ENCODE measurements at regions not wholly inside any gene's neighbourhood (a gene's known extent, or its start where the extent isn't known, plus 50 kb on each side); places are given as distances from the start of the nearest gene placed in this dataset.
"Not testable (repeated sequence)": the region's sequence is repeated elsewhere in the genome, so short reads cannot be mapped to it uniquely, and the experiment has no call there.

DNA sequence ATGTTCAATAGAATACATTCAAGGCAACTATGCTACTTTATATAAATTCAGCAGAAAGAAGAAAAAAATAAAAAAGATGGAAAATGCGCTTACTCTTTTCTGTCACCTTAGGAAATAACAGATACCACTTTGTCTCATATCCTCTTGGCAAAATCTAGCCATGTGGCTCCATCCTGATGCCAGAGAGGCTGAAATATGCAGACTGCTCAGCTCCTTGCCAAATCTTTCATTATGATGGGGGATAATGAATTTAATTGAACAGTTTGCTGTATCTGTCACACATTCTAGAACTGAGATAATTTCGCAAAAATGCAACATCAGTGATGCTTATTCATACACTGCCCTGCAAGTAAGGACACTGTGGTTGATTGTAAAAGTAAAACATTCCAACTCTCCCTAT lies 1081.5 kb downstream of the PLOD2 start:
- no peak overlapping the region for H3K9ac ChIP-seq (ENCODE audit: low read length in 2 of 2)
- no peaks in the 10 kb centered on the region for H3K36me3 ChIP-seq (ENCODE audit: control insufficient read depth in 2 of 2, insufficient read depth in 2 of 2, low read length in 2 of 2)
- no peak overlapping the region for H3K27ac ChIP-seq (ENCODE audit: low read length)
- H3K4me1 ChIP-seq (ENCODE audit: control insufficient read depth, insufficient read depth, low read length): no peaks in the 10 kb centered on the region
- H3K9me3 ChIP-seq (ENCODE audit: control insufficient read depth in 2 of 2, low read length in 2 of 2): no peaks in the 10 kb centered on the region
- no peak overlapping the region for H3K4me3 ChIP-seq (ENCODE audit: low read length in 2 of 2)
- no peaks in the 10 kb centered on the region for H3K27me3 ChIP-seq (ENCODE audit: control insufficient read depth in 1 of 2, insufficient read depth in 2 of 2, low read length in 2 of 2)

DNA sequence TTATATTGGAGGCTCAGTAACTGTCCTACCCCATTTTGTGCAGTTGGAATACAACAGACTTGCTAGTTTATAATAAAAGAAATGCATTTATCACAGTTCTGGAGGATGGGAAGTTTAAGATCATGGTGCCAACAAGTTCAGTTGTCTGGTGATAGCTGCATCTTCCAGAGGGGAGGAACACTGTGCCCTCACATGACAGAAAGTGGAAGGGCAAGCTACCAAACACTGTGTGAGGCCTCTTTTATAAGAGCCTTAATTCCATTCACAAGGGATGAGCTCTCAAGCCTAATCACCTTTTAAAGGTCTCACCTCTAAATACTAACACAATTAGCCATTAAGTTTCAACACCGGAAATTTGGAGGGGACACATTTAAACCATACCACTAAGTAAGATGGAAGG lies 1073.9 kb downstream of the PLOD2 start:
- H3K27ac ChIP-seq (ENCODE audit: low read length): no peak overlapping the region
- H3K36me3 ChIP-seq (ENCODE audit: control insufficient read depth in 2 of 2, insufficient read depth in 2 of 2, low read length in 2 of 2): no peaks in the 10 kb centered on the region
- H3K4me1 ChIP-seq (ENCODE audit: control insufficient read depth, insufficient read depth, low read length): no peaks in the 10 kb centered on the region
- no peaks in the 10 kb centered on the region for H3K9me3 ChIP-seq (ENCODE audit: control insufficient read depth in 2 of 2, low read length in 2 of 2)
- H3K27me3 ChIP-seq (ENCODE audit: control insufficient read depth in 1 of 2, insufficient read depth in 2 of 2, low read length in 2 of 2): no peaks in the 10 kb centered on the region
- H3K9ac ChIP-seq (ENCODE audit: low read length in 2 of 2): no peak overlapping the region
- H3K4me3 ChIP-seq (ENCODE audit: low read length in 2 of 2): no peak overlapping the region

DNA sequence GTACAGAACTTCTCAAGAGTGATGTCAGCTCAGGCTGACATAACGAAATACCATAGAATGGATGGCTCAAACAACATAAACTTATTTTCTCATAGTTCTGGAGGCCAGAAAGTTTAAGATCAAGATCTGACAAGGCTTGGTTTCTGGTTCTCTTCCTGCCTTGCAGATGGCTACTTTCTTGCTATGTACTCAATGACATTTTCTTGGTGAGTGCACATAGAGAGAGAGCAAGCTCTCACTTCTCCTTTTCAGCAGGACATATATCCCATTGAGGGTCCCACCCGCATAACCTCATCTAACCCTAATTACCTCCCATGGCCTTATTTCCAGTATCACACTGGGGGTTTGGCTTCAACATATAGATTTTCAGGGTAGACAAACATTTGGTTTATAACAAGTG lies 1072.1 kb downstream of the PLOD2 start:
- no peaks in the 10 kb centered on the region for H3K4me1 ChIP-seq (ENCODE audit: control insufficient read depth, insufficient read depth, low read length)
- no peak overlapping the region for H3K9ac ChIP-seq (ENCODE audit: low read length in 2 of 2)
- no peaks in the 10 kb centered on the region for H3K27me3 ChIP-seq (ENCODE audit: control insufficient read depth in 1 of 2, insufficient read depth in 2 of 2, low read length in 2 of 2)
- H3K9me3 ChIP-seq (ENCODE audit: control insufficient read depth in 2 of 2, low read length in 2 of 2): no peaks in the 10 kb centered on the region
- no peak overlapping the region for H3K27ac ChIP-seq (ENCODE audit: low read length)
- no peaks in the 10 kb centered on the region for H3K36me3 ChIP-seq (ENCODE audit: control insufficient read depth in 2 of 2, insufficient read depth in 2 of 2, low read length in 2 of 2)
- H3K4me3 ChIP-seq (ENCODE audit: low read length in 2 of 2): no peak overlapping the region

DNA sequence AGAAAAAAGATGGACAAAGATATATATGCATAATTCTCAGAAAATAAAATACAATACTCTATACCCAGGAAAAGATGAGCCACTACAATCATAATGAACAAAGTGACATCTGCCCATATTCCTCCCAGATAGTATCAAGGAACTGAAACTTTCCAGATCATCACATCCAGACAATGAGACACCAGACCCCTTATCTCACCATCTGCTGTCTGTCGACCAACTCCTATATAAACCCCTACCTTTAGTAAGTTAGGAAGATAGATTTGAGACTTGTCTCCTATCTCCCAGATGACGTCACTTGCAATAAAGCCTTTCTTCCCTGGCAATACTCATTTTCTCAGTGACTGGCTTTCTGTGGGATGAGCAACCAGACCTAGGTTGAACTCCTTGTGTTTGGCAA lies 1071.6 kb downstream of the PLOD2 start:
- Histone ChIP-seq H3K27ac (ENCODE audit: low read length) (no peak overlapping the region), H3K4me1 (ENCODE audit: control insufficient read depth, insufficient read depth, low read length) (no peaks in the 10 kb centered on the region), H3K36me3 (ENCODE audit: control insufficient read depth in 2 of 2, insufficient read depth in 2 of 2, low read length in 2 of 2) (no peaks in the 10 kb centered on the region), H3K27me3 (ENCODE audit: control insufficient read depth in 1 of 2, insufficient read depth in 2 of 2, low read length in 2 of 2) (no peaks in the 10 kb centered on the region), H3K9ac (ENCODE audit: low read length in 2 of 2) (no peak overlapping the region), H3K9me3 (ENCODE audit: control insufficient read depth in 2 of 2, low read length in 2 of 2) (no peaks in the 10 kb centered on the region), H3K4me3 (ENCODE audit: low read length in 2 of 2) (no peak overlapping the region)

DNA sequence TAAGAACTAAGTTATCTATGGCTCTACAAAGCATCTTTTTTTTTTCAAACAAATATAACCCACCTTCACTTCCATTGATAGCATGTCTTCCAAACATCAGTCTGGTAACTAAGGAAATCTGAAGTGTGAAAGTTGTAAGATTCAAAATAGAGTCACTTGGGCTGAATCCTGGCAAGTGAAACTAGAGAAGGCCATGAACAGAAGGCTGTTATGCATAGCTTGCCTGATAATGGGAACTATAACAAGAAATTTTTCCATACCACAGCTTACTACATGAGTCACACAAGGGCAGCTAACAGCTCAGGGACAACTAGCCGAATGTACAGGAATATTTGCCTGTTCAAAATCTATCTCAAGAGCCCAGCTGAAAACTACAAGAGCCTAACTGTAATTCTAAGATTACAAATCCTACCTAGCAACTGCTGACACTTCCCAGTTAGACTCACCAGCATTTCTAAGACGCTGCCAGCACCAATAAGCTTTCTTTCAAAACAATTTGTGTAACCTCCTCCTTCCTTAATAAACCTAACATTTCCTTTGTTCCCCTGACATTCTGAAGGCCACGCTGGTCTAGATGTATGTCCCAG lies 1066.5 kb downstream of the PLOD2 start:
- Histone ChIP-seq H3K9me3 (ENCODE audit: control insufficient read depth in 2 of 2, low read length in 2 of 2) (no peaks in the 10 kb centered on the region), H3K4me3 (ENCODE audit: low read length in 2 of 2) (no peak overlapping the region), H3K9ac (ENCODE audit: low read length in 2 of 2) (no peak overlapping the region), H3K36me3 (ENCODE audit: control insufficient read depth in 2 of 2, insufficient read depth in 2 of 2, low read length in 2 of 2) (no peaks in the 10 kb centered on the region), H3K27ac (ENCODE audit: low read length) (no peak overlapping the region), H3K27me3 (ENCODE audit: control insufficient read depth in 1 of 2, insufficient read depth in 2 of 2, low read length in 2 of 2) (no peaks in the 10 kb centered on the region), H3K4me1 (ENCODE audit: control insufficient read depth, insufficient read depth, low read length) (no peaks in the 10 kb centered on the region)

DNA sequence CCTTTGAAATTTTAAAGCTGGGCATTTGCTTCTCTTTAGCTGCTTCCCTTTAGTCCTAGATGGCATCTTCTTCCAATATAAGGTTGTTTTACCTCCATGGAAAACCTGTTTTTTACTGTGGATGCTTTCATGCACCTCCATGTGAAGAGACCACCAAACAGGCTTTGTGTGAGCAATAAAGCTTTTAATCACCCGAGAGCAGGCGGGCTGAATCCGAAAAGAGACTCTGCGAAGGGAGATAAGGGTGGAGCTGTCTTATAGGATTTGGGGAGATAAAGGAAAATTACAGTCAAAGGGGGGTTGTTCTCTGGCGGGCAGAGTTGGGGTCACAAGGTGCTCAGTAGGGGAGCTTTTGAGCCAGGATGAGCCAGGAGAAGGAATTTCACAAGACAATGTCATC lies 1049.8 kb downstream of the PLOD2 start:
- not testable (repeated sequence) for H3K9me3 ChIP-seq (ENCODE audit: control insufficient read depth in 2 of 2, low read length in 2 of 2); H3K4me3 ChIP-seq (ENCODE audit: low read length in 2 of 2); H3K27ac ChIP-seq (ENCODE audit: low read length); H3K9ac ChIP-seq (ENCODE audit: low read length in 2 of 2); H3K4me1 ChIP-seq (ENCODE audit: control insufficient read depth, insufficient read depth, low read length); H3K36me3 ChIP-seq (ENCODE audit: control insufficient read depth in 2 of 2, insufficient read depth in 2 of 2, low read length in 2 of 2); H3K27me3 ChIP-seq (ENCODE audit: control insufficient read depth in 1 of 2, insufficient read depth in 2 of 2, low read length in 2 of 2)

DNA sequence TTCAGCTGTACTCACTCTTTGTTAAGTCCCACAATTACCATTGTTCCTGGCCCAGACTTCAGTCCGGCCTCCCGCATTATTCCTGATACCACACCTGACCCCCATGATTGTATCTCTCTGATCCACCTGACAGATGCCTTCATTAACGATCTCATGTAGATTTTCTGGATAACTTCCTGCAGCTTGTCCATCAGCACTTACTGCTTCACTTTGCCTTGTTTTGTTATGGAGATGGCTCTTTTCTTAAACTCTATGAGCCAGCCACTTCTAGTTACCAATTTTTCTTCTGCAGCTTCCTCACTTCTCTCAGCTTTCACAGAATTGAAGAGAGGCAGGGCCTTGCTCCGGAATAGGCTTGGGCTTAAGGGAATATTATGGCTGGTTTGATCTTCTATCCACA lies 1044.2 kb downstream of the PLOD2 start:
- Histone ChIP-seq H3K4me3 (ENCODE audit: low read length in 2 of 2) (no peak overlapping the region), H3K4me1 (ENCODE audit: control insufficient read depth, insufficient read depth, low read length) (no peaks in the 10 kb centered on the region)

DNA sequence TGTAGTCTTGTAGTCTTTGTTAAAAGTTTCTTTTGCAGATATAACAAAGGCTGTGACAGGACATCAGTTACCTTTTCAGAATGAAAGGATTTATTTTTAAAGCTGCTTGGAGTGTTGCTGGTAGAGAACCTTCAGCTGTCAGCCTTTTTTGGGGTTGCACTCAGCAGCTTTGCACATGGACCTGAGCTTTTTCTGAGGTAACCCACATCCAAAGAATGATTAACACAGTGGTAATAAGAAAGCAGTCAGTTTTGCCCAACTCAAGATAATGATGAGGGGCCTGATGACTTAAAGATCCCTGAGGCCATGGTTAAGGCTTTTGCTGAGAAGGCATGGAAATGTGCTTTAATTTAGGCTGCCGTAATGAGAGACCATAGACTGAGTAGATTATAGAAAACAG lies 1042.7 kb downstream of the PLOD2 start:
- Histone ChIP-seq H3K4me1 (ENCODE audit: control insufficient read depth, insufficient read depth, low read length) (no peaks in the 10 kb centered on the region), H3K36me3 (ENCODE audit: control insufficient read depth in 2 of 2, insufficient read depth in 2 of 2, low read length in 2 of 2) (no peaks in the 10 kb centered on the region), H3K27ac (ENCODE audit: low read length) (no peak overlapping the region), H3K4me3 (ENCODE audit: low read length in 2 of 2) (no peak overlapping the region), H3K27me3 (ENCODE audit: control insufficient read depth in 1 of 2, insufficient read depth in 2 of 2, low read length in 2 of 2) (no peaks in the 10 kb centered on the region), H3K9ac (ENCODE audit: low read length in 2 of 2) (no peak overlapping the region), H3K9me3 (ENCODE audit: control insufficient read depth in 2 of 2, low read length in 2 of 2) (no peaks in the 10 kb centered on the region)

More for the DNA sequence above, 1044.2 kb downstream of the PLOD2 start:
- Histone ChIP-seq H3K27me3 (ENCODE audit: control insufficient read depth in 1 of 2, insufficient read depth in 2 of 2, low read length in 2 of 2) (no peaks in the 10 kb centered on the region), H3K9me3 (ENCODE audit: control insufficient read depth in 2 of 2, low read length in 2 of 2) (no peaks in the 10 kb centered on the region), H3K27ac (ENCODE audit: low read length) (no peak overlapping the region), H3K9ac (ENCODE audit: low read length in 2 of 2) (no peak overlapping the region), H3K36me3 (ENCODE audit: control insufficient read depth in 2 of 2, insufficient read depth in 2 of 2, low read length in 2 of 2) (no peaks in the 10 kb centered on the region)

DNA sequence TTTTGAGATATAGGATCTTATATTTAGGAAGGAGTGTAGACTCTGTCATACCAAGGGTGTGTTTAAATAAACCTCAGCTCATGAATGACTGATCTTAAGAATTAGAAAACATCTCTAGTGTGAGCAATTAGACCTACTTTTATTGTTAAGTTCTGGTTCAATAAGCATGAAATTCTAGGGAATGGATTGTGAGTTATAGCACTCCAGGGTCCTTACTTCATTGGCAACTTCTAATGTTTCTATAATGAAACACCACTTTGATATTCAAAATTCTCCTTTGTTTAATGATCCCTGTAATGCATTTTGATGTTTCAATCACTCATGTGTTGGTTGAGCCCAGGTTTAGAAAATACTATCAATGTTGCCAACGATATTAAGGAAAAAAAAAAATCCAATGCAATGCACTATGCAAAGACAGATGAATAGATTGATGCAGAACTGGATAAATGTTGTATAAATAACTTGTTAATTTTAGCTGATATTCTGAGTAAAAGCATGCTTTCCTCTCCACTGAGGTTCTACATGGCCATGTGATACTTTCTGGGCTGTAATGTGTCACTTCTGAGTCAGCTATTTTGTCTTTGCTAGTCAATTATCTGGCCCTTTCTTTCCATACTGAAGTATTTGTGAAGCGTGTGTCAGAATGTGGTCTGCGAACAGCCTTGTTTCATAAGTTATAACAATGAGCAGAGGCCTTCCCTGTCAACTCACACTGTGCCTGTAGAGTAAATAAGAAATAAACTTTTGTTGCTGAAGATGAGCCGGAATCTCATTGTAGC lies 1035.9 kb downstream of the PLOD2 start:
- H3K27ac ChIP-seq (ENCODE audit: low read length): no peak overlapping the region
- no peaks in the 10 kb centered on the region for H3K9me3 ChIP-seq (ENCODE audit: control insufficient read depth in 2 of 2, low read length in 2 of 2)
- H3K27me3 ChIP-seq (ENCODE audit: control insufficient read depth in 1 of 2, insufficient read depth in 2 of 2, low read length in 2 of 2): no peaks in the 10 kb centered on the region
- H3K4me3 ChIP-seq (ENCODE audit: low read length in 2 of 2): no peak overlapping the region
- no peaks in the 10 kb centered on the region for H3K4me1 ChIP-seq (ENCODE audit: control insufficient read depth, insufficient read depth, low read length)
- no peak overlapping the region for H3K9ac ChIP-seq (ENCODE audit: low read length in 2 of 2)
- H3K36me3 ChIP-seq (ENCODE audit: control insufficient read depth in 2 of 2, insufficient read depth in 2 of 2, low read length in 2 of 2): no peaks in the 10 kb centered on the region

DNA sequence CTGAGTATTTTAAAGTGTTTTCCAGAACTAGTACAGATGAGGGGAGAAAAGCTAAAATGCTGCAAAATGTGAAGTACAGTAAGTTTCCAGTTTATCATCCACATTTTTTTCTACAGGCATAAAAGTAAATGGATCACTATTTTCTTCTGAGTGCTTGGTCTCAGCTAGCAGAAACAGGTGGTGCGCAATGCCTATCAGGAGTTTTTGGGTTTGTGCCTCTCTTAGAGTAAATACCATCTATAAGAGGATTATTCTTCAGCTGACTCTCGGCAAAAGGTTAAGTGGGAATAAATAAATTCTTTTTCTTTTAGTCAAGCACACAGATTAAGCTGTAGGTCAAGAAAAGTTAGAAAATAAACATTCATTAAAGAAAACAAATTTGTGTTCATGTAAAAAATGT lies 1027.7 kb downstream of the PLOD2 start:
- no peak overlapping the region for H3K9ac ChIP-seq (ENCODE audit: low read length in 2 of 2)
- H3K27me3 ChIP-seq (ENCODE audit: control insufficient read depth in 1 of 2, insufficient read depth in 2 of 2, low read length in 2 of 2): no peaks in the 10 kb centered on the region
- no peak overlapping the region for H3K27ac ChIP-seq (ENCODE audit: low read length)
- no peaks in the 10 kb centered on the region for H3K36me3 ChIP-seq (ENCODE audit: control insufficient read depth in 2 of 2, insufficient read depth in 2 of 2, low read length in 2 of 2)
- H3K4me1 ChIP-seq (ENCODE audit: control insufficient read depth, insufficient read depth, low read length): no peaks in the 10 kb centered on the region
- H3K9me3 ChIP-seq (ENCODE audit: control insufficient read depth in 2 of 2, low read length in 2 of 2): no peaks in the 10 kb centered on the region
- H3K4me3 ChIP-seq (ENCODE audit: low read length in 2 of 2): no peak overlapping the region

DNA sequence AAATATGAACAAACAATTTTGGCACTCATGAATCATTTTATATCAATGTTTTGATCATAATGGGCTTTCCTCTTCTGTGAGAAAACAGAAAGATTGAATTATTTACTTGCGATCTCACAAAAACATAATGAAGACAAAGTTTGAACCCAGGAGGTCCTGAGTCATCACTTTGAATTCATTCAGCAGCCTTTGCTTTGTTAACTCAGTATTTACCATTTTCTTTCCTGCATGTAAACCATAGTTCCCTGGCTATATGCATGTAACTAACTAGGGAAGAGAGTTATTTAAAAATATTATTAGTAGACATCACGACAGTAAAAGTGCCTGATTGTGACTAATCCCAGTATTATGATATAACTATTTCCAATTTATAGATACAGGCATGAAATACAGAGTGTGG lies 1026.2 kb downstream of the PLOD2 start:
- H3K27ac ChIP-seq (ENCODE audit: low read length): no peak overlapping the region
- H3K4me1 ChIP-seq (ENCODE audit: control insufficient read depth, insufficient read depth, low read length): no peaks in the 10 kb centered on the region
- no peaks in the 10 kb centered on the region for H3K36me3 ChIP-seq (ENCODE audit: control insufficient read depth in 2 of 2, insufficient read depth in 2 of 2, low read length in 2 of 2)
- H3K4me3 ChIP-seq (ENCODE audit: low read length in 2 of 2): no peak overlapping the region
- no peak overlapping the region for H3K9ac ChIP-seq (ENCODE audit: low read length in 2 of 2)
- no peaks in the 10 kb centered on the region for H3K27me3 ChIP-seq (ENCODE audit: control insufficient read depth in 1 of 2, insufficient read depth in 2 of 2, low read length in 2 of 2)
- no peaks in the 10 kb centered on the region for H3K9me3 ChIP-seq (ENCODE audit: control insufficient read depth in 2 of 2, low read length in 2 of 2)

Data from stomach smooth muscle (tissue), 2 donors.